22Rv1 (cell line): ENCODE measurements at regions not wholly inside any gene's neighbourhood (a gene's known extent, or its start where the extent isn't known, plus 50 kb on each side); places are given as distances from the start of the nearest gene placed in this dataset.

Source experiments
- CTCF ChIP-seq: fragments of 450-650 bp; IDR thresholded peaks from 2 replicates; pipeline ENCODE4 v1.5.1; 2017; ENCODE audit warnings: mild to moderate bottlenecking
- ZFX ChIP-seq: fragments of 450-650 bp; IDR thresholded peaks from 2 replicates; pipeline ENCODE4 v1.6.1; 2017; ENCODE audit warnings: antibody characterized with exemption, borderline replicate concordance

- TF ChIP-seq CTCF (no peak), ZFX (no peak)
Measured at GRCh38 chr2:22795287-22795866, 589.6 kb upstream of the KLHL29 start.
